ENCODE measurements at regions not wholly inside any gene's neighbourhood (a gene's known extent, or its start where the extent isn't known, plus 50 kb on each side); places are given as distances from the start of the nearest gene placed in this dataset.
"Not testable (repeated sequence)": the region's sequence is repeated elsewhere in the genome, so short reads cannot be mapped to it uniquely, and the experiment has no call there.

- DNase-seq = no peak
Observed at GRCh38 chr22:33971561-33971961, 51.3 kb upstream of the LARGE1 start.

DNA sequence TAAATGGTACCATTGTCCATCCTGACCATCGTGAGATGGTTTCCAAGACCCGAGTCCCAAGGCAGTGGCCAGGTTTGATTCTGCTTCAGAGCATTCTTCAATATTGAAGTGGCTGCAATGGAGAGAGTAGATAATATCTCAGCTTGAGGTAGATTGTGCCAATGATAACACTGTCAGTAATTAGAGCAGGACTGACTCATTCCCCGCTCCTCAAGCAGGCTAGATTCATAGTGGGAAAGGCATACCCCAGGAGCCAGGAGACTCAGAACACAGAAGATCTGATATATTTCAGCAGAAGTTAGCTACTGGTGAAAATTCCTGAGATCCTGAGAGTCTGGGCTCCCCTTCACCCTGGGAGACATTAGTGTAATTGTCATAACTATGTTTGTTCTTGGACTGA, 55.6 kb upstream of the LARGE1 start:
- DNase-seq = no peak

- DNase-seq = no peak
Observed at GRCh38 chr22:33983558-33983957, 63.3 kb upstream of the LARGE1 start.

GRCh38 chr22:33984211-33984610, 63.9 kb upstream of the LARGE1 start:
- no peak for DNase-seq

DNA sequence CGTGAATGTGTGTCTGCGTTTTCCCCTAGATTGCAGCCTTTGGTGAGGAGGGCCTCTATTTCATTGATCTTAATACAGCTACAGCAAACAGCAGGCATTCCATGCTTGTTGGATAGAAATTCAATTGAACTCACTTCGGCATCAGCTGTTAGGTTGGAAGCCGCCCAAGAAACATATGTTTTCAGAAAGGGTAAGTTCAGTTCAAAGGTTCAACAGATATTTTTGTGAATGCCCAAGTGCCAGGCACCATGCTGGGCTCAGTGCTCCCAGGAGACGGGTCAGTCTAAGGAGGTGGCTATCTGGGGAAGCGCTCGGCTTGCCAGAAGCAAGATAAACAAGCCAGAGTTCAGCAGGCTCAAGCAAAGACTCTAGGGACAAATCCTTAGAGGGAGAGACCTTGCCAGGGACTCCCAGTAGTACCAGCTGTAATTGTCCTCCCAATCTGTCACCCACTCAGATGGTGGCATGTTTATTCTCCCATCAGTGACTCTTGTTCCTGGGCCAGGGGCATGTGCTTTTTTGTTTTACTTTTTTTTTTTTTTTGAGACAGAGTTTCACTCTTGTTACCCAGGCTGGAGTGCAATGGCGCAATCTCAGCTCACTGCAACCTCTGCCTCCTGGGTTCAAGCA, 64.5 kb upstream of the LARGE1 start:
- DNase-seq = no peak

GRCh38 chr22:33985506-33985905, 65.2 kb upstream of the LARGE1 start:
- DNase-seq = no peak

DNA sequence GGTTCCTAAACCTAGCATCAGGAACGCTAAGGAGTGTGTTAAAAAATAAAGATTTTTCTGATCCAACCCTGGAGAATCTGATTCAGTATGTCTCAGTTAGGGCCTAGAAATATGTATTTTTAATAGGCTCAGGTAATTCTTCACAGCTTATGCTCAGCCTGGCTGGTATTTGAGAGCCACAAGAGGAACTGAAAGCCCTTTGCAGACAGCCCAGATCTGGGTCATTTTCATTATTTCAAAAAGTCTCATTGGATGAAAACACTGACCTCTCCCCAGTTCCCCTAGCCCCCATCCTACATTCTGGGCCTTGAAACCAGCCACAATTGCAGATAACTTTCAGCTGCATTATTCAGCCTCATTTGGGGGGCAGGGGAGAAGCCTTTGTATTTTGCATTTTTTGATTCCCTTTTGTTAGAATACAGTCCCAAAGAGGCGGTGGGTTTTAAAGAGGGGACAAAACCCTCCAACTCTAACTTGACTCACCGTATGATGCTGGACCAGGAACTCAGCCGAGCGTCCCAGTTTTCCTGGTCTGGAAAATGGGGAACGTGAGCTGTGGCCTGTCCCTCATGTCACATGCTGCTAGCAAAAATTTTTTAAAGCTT, 66.0 kb upstream of the LARGE1 start:
- no peak for DNase-seq

DNA sequence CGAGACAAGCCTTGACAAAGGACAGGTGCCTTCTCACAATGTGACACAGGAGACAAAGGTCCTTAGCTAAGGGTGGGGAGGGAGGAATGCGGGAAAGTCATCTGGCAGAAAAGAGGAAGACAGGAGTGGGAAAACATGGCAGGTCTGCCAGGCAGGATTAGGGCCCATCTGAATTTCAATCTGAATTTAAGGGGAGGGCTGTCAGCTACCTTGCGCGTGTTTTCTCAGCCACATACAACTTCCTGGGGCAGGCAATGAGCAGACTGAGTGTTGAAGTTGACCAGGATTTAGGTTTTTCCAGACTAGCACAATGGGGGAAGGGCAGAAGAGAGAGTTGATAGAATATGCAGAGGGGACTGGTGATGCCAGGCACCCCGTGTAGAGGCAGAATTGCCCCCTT, 66.7 kb upstream of the LARGE1 start:
- no peak for DNase-seq

DNA sequence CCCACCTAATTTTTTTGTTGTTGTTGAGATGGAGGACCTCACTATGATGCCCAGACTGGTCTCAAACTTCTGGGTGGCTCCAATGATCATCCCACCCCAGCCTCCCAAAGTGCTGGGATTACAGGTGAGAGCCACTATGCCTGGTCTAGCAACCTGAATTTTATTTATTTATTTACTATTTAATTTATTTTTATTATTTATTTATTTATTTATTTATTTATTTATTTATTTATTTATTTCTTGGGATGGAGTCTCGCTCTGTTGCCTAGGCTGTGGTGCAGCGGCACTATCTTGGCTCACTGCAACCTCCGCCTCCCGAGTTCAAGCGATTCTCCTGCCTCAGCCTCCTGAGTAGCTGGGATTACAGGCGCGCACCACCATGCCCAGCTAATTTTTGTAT, 69.0 kb upstream of the LARGE1 start:
- DNase-seq = not testable (repeated sequence)

- no peak for DNase-seq
Observed at GRCh38 chr22:33991620-33992019, 71.3 kb upstream of the LARGE1 start.

DNA sequence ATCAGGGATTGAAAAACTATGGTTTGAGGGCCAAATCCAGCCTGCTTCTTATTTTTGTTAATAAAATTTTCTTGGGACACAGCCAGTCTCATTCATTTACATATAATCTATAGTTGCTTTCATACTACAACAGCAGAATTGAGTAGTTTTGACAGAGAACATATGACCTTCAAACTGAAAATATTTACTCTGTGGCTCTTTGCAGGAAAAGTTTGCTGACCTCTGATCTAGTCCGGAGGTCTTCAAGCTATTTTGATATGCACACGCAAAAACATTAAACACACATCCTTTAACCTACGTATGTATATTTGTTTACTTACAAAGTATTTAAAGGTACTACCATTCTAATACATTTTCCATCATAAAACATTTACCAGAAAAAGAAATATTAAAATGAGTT, 76.5 kb upstream of the LARGE1 start:
- DNase-seq = no peak

- DNase-seq = no peak
Observed at GRCh38 chr22:34000879-34001526, 80.7 kb upstream of the LARGE1 start.

GRCh38 chr22:34001701-34002466, 81.6 kb upstream of the LARGE1 start:
- no peak for DNase-seq

GRCh38 chr22:34004058-34004457, 83.8 kb upstream of the LARGE1 start:
- DNase-seq = no peak

- no peak for DNase-seq
Observed at GRCh38 chr22:34010259-34010658, 90.0 kb upstream of the LARGE1 start.

GRCh38 chr22:34015642-34016041, 95.4 kb upstream of the LARGE1 start:
- no peak for DNase-seq

DNA sequence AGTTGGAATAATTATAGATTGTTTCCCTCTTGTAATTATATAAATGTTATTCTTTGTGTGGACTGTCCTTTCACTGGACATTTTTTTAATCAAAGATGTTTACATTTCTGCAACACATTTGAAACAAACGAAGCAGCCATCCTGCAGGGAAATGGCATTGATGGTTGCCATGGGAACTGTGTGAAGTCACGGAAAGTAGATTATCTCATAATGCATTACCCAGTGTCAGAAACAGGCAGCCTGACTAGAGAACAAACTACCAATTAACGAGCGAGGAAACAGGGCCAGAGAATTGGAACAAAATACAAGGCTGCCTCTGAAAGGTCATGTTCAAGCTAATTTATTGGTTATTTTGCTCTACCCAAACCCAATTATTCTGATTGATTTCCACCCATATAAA, 96.9 kb upstream of the LARGE1 start:
- no peak for DNase-seq

GRCh38 chr22:34019190-34019845, 99.0 kb upstream of the LARGE1 start:
- no peak for DNase-seq

DNA sequence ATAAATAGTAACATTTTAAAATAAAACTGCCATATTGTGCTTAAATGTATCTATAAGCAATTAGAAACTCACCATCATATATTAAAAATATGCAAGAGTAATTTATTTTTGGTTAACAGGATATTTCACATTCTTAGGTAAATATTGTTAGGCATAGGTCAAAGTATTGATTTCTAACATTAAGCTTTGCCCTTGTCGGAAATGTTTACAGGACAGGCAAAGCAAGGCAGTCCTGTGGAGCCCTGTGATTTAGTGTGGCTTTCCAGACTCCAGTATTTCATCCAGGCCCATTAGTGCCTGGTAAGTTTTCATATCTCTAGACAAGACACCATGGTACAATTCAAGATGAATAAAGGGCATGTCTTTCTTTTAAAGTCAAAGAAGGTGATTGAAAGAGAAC, 114.9 kb upstream of the LARGE1 start:
- DNase-seq = no peak

- DNase-seq = no peak
Observed at GRCh38 chr22:34036931-34037330, 116.7 kb upstream of the LARGE1 start.

DNA sequence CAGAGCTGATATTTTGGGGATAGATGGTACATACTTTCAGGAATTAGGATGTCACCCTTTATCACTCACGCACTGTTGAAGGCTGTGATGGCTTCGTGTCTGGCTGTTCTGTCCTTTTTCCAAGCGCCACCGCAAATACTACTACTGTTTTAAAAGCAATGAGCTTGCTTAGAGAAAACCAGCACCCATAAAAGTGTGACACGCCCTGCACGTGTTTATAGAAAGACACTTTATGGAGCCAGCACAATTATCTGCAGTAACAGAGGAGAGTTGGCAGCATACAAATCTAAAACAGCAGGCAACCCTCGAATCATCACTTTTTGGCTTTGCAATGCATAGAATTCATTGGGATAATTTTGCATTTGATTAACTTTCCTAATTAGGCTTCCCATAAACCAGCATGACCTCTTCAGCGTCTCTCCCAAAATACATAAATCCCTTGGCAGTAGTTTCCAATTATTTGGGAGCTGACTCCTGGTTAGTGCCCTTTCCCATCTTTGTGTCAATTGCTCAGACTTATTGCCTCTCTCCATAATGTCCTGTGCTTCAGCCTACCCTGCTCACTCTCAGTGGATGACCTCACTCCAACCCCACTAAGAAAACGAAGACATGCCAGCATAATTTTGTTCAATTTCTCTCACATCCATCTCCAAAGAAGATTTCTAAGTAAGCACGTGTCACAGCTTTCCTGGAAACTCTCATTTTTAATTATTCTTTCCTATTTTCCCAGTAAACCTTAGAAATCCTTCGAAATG, 118.7 kb upstream of the LARGE1 start:
- DNase-seq = no peak

GRCh38 chr22:34045311-34045710, 125.0 kb upstream of the LARGE1 start:
- DNase-seq = no peak
